NOMO-1 (cell line): ENCODE measurements at regions not wholly inside any gene's neighbourhood (a gene's known extent, or its start where the extent isn't known, plus 50 kb on each side); places are given as distances from the start of the nearest gene placed in this dataset.
A peak's percentile ranks its signal among the peaks of the same experiment; 100 is the strongest.
"Not testable (repeated sequence)": the region's sequence is repeated elsewhere in the genome, so short reads cannot be mapped to it uniquely, and the experiment has no call there.

Experiments used
- DNase-seq, 2 experiments: peaks; one replicate each; lab custom pipeline; 2025; ENCODE audit not compliant: unreplicated experiment in 2 of 2; lab: John Stamatoyannopoulos, UW

DNA sequence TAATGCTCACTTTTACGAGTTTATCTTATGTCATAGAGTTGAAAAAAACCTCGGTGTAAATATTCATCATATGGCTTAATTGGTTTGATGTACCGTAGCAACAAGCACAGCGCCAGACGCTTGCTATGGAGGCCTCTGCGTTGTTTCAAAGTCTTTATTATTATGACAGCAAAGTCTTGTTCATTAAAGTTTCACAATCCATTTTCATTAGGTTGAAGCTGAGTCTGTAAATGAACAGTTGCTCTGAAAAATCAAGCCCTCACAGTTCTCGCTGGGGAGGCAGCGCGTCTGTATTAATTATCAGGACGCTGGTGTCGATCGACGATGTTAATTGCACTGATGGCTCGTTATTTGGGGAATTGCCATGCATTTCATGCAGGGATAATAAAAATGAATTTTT, 185.6 kb downstream of the INSC start:
- no peak for DNase-seq

DNA sequence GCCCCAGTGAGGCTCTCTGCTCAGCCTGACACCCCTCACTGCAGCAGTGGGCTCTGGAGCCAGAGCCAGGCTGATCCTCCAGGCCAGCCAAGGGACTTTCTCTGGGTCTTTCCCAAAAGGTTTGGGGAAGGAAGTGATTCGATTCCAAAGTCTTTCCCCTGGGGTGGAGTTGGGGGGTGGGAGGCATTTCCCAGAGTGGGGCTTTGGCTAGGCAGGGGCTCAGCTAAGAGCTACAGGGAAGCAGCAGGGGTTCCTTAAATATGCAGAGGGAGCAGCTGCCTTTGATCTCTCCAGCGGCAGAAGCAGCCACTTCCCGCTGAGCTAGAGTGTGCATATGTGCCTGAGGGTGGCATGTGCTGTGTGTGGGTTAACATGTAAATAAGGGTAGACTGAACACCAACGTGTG, 192.9 kb downstream of the INSC start:
- no peak for DNase-seq

DNA sequence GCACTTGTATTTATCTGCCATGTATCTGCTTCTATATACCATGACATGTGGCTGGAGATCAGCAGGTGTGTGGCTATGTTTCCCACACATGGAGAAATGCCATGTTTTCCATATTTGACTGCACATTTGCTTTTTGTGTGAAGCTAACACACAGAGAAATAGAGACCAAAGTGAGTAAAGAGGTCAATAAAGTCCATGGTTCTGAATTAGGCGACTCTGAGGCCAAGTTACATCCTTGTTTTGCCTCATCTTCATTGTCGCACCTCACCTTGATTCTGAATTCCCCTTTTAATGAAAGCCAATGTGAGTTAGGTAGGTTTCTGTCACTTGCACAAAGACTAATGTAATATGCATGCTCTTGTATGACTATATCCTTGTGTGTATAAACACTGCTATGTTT, 194.1 kb downstream of the INSC start:
- no peak for DNase-seq

DNA sequence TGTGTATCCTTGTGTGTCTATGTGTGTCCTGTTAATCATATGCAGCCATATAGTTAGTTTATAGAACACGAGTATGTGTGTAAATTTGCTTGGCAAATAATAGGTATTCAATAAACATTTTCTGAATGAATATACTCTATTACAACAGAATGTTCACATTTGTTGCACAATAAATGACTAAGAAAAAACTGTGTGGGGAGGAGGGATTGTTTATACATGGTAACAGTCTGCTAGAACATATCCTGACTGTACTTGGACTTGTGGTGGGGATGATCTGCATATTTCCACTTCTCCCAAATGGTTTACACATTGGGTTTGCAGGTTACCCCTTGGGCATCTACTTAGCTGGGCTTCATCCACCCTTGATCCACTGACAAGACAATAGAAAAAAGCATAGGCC, 194.6 kb downstream of the INSC start:
- DNase-seq = peak in 1 of 2 experiments; percentile 1

DNA sequence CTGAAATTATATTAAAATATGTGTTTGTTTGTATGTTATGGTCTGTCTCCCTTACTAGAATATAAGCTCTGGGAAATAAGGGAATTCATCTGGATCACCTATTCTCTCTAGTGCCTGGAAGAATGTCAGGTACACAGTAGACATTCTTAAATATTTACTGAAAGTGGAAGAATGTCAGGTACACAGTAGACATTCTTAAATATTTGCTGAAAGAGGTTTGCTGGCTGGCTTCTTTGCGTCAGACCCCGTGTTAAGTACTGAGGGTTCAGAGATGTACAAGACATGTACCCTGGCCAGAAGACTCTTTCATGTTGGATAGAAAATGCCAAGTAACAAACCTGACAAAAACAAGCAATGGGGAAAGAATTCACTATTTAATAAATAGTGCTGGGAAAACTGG, 199.1 kb downstream of the INSC start:
- DNase-seq = no peak

DNA sequence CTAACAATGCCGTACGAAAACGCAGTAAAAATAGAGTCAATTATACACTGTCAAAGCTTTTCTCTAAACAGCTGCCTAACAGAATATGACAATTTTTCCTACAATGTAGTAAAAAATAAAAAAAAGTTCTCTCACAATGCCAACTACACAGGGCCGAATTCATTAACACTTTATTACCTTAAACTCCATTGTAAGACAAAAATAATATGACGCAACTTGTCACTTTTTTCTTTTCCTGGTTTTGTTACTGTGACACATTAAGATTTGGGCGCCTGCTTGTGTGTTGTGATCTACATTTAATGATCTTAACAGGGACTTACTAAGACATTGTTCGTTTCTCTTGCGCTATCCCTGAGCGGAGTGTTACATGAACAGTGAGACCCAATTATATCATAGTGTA, 204.1 kb downstream of the INSC start:
- DNase-seq = peak in 1 of 2 experiments; percentile 35

DNA sequence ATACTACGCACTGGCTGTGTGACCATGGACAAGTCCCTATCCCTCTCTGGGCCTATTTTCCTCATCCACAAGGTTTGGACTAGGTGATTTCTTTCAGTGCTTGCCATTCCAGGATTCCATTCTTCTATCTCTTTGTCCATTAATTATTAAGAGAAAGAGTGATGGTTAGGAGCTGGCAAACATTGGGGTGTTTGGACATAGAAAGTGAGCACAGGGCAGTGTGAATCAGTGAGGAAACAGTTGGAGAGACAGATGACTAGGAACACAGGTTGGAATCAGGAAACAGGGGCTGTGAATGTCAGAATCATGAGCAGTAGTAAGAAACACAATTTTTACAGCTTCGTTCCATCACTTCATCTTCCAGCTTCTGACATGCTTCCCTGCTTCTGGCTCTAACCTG, 211.8 kb downstream of the INSC start:
- no peak for DNase-seq

DNA sequence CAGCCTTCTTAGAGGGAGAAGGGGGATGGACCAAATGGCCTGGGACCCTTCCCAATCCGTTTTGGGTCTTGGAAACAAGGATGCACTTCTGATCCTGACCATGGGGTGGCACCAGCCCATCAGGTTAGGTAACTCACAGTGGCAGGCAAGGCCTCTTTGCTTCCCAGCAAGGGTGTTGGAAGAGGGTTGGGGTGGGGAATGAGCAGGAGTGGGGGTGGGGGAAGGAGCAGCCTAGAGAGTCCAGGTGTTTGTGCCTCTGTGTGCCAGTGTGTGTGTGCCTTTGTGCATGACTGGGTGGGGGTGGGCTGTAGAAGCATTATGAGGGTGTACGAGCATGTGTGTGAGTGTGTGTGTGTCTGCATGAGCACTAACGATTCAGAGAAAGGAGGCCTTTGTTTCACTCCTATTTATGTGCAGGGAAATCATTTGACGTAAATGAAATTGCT, 213.1 kb downstream of the INSC start:
- DNase-seq = peak; percentile 15 to 18

DNA sequence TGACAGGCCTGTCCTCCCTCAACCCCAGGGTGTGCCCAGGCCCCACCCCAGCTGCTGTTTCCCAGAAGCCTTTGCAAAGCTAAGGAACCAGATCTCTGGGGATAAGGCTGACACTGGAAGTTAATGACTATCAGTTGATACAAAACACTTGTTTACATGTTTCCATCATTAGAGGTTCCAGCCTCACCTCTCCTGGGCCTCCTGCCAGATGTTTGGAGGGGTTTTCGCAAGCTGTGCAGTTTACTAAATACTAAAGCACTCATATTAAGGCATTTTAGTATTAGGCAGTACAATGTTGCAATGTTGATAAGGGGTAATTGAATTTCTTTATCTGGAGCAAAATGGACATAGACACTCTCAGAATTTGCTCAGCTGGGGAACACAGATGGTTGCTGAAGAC, 218.7 kb downstream of the INSC start:
- DNase-seq = no peak

DNA sequence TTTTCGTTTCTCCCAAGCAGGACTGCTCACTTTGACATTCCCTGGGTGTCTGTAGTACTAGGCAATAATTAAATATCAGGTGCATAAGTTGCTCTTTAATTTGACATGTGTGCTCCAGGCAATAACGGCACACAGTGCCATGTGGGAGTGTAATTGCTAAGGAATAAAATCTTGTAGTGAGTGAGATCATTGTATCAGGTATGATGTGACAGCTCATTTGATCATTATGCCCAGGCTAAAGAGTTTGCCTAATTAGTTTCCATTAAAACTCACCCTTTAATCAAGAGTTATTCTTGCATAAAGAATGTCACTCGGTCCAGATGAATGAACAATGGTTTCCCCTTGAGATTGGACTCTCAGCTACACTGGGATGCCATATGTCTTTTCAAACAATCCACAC, 220.0 kb downstream of the INSC start:
- DNase-seq = no peak

DNA sequence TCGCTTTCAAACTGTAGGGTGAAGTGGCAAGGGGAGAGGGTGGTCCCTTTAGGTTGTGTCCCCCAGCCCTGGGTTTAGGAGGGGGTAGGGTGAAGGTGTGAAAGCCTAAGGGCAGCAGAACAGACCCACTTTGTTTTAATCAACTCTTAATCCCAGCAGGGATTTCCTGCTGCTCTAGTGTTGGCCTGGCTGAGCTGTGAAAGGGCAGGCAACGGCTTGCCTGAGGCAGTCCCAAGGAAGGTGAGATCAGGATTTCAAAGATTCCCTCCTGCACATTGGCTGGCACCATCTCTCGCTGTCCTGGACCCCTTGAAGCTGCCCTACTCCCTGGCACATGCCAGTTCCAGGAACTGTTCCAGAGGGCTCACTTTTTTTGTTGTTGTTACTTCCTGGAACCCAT, 221.3 kb downstream of the INSC start:
- DNase-seq = no peak

DNA sequence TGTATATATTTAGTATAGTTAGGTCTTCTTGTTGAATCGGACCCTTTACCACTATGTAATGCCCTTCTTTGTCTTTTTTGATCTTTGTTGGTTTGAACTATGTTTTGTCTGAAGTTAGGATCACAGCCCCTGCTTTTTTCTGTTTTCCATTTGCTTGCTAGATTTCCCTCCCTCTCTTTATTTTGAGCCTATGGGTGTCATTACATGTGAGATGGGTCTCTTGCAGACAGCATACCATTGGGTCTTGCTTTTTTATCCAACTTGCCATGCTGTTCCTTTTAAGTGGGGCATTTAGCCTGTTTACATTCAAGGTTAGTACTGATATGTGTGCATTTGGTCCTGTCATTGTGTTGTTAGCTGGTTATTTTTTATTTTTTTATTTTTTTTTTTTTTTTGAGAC, 224.6 kb downstream of the INSC start:
- DNase-seq = no peak

DNA sequence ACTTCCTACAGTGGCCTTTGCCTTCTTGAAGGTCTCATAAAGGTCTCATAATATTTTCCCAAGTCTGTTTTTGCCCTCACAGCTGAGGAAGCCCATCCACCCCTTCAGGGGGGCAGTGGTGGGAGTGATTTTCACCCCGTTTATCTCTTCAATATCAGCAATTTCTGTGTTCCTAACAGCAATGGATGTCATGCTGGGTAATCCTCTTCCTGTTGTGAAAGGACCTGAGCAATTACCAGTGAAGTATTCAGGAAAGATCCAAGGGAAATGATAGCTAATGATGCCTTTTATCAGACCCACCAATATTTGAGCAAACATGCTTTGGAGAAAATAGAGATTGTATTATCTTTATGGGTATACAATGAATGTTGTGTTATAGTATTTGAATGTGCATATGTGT, 226.9 kb downstream of the INSC start:
- DNase-seq = no peak

DNA sequence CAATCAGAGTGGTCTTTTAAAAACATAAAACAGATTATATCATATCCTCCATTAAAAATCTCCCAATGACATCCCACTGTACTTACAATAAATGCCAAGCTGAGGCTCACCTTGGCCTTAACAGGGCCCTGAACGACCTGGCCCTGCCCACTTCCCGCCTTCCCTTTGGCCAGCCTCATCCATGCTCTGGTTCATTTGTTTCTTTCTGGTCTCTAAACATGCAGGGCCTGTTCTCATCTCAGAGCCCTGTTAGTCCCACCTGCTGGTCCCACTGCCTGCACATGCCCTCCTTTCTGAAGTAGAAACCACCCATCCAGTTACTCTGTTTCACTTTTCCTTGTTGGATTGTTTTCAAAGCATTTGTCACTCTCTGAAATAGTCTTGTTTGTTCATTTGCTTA, 227.4 kb downstream of the INSC start:
- DNase-seq = no peak

DNA sequence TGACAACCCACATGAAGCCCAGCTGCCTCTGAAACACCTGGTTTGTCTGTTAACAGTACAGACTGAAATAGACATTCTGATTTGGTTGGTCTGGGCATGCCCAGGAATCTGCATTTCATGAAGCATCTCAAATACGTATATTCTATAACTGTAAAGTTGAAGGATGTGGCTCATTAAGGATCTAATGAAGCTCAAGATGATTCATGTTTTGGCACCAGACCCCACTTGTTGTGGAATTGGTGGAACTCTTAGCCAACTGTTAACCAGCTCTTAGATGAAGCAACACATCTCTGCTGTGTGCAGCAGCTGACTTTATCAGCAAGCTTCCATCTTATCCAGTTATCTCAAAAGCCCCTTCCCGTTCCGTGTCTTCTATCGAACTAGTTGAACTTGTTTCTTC, 232.2 kb downstream of the INSC start:
- no peak for DNase-seq

DNA sequence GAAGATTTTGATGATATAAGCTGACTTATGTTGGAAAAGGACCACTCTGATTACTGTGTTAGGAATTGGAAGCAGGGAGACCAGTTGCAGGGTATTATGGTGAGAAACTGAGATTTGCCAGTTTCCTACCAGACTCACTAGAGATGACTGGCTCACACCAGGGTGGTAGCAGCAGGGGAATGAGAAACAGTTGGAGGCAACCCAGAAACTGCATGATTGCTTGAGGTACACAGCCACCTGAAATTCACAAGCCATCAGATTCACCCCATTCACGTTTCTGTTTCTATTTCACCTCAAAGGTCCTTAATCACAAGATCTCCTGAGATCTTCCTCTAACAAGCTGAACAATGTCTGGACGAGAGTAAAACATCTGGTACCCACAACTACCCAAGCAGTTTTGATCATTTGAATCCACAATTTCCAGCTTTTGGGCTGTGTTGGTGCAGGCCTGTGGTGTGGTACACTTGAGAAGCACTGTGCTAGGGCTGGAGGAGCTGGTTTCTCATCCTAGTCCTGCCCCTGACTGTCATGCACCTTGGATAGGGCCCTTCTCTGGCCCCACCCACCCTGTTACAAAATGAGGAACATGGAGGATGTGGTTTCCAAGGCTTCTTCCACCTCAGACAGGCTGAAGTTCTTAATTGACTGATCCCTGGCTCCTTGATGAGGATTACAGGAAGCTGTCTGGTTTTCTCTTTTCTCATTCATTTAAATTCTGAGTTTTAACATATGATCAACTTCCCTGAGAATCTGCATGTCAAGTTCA, 233.4 kb downstream of the INSC start:
- DNase-seq = peak; percentile 58 to 60

DNA sequence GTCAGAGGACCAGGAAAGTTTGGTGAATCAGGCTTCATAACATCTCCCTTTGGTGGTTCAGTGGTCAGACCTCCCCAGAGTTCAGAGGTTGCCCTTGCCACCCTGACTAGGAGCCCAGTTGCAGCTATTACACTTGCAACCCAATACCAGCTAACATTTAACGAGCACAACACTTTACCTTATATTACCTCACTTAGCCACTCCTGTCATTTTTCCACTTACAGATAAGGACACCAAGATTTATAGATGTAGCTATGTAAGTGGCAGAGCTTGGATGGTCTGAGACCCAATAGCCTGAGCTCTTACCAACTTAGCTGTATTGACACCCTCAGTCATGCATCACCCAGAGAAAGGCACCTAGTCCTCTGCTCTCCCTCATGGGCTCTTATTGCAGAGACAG, 234.7 kb downstream of the INSC start:
- DNase-seq = no peak

DNA sequence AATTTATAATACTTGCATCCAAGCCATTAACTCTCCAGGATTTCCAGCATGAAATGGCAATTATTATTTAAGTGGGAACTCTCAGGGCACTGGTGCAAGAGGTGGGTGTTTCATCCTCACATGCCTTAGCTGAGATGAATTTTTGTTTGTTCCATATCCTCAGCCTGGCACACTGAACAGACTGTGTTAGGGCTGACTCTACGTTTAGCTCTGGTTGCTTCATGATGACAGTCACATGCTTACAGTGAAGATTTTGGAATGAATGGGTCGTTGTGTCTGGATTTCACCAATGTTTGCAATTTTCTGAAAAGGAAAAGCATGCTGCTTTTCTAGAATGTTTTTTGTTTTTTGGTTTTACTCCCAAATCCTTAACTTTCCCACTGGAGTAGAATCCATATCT, 246.6 kb downstream of the INSC start:
- DNase-seq = no peak

DNA sequence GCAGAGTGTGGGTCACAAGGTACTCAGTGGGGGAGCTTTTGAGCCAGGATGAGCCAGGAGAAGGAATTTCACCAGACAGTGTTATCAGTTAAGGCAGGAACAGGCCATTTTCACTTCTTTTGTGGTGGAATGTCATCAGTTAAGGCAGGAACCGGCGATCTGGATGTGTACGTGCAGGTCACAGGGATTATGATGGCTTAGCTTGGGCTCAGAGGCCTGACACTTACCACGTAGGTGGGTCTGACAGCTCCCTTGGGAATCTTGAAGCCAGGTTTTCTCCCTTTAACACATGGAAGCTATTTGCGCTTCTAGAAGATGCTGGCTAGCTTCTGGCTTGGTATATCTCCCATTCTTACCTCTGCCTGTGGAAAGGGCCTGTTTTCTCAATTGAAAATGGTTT, 250.6 kb downstream of the INSC start:
- not testable (repeated sequence) for DNase-seq

DNA sequence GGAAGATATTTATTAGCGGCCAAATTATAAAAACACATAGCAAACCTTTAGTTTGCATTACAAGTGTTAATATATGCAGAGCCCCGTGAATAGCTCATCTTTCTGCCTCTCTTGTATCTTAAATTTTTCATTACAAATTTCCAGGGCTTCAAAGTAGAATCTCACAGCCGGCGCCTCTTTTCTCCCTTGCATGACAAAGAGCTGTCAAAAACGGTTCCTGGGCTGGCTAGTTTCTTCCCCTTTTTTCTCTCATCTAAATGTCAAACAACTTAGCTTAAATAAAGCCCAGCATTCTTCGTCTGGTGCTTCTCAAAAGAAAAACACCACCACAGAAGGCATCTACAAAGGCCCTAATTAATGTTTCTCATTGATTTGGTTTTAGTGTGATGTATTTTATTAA, 253.0 kb downstream of the INSC start:
- peak; percentile 13 to 36 for DNase-seq

DNA sequence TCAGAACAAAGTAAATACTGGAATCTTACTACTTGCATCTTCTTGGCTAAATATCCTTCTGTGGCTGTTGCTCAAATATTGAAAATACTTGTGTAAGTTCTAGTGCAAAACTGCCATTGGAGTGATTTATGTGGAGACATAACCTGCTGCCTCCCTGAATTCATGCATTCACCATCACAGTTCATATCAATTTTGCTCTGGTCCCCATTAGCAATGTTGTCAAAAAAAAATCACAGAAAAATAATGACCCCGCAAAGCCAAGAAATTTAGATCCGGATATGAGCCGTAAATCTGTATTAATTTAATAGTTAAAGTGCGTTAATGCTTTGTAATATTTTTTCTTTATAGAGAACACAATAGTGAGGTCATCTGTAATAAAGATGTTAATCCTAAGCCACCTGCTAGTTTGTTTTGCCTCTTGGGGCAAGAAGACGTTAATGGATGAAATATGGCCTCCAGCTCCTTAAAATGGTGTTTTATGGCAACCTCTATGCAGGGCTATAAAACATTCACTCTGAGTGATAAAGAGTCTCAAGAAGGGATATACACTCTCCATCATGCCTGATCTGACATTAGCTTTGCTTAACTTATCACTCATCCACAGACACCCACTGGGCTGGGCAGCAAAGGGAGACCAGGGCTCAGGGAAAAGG, 255.9 kb downstream of the INSC start:
- no peak for DNase-seq

DNA sequence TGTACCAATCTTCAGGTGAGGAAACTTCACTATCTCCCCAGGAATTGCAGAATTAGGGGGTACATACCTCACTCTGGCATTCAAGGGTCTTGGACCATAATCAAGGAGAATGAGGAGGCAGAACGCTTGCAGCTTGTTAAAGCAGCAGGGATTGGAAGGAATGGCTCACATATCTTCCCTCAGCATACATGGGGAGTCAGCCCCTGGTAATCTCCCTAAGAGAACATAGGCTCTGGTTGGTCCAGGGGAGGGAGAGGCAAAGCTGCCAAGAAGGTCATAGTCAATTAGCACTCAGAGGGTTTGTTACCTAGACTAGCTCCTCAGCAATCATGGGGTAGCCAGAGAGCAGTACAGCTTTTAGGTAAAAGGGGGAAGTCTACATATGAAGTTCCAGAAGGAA, 256.8 kb downstream of the INSC start:
- DNase-seq = no peak

DNA sequence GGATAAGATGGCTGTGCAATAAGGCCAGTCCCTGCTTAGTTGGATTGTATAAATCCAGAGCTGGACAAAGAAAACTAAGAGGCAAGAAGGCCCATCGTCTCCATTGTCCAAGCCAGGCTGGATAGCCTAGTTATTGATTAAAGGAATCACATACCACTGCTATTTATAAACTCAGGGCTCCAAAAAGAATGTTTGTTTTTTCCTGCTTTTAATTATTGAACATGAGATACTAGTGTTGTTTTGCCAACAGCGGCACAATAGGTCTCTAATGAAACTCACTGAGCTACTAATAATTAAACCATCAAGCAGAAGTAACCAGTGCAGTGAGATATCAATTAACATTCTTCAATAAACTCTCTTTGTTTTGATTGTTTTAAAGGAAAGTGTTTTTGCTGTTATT, 259.7 kb downstream of the INSC start:
- DNase-seq = no peak
